Lower lobe of right lung (tissue), 2 donors: ENCODE measurements at regions not wholly inside any gene's neighbourhood (a gene's known extent, or its start where the extent isn't known, plus 50 kb on each side); places are given as distances from the start of the nearest gene placed in this dataset.
A peak's percentile ranks its signal among the peaks of the same experiment; 100 is the strongest.

Source experiments
- ATAC-seq, 2 donors: fragments of 200-7000 bp; cut with Tn5 transposase; one replicate each; pipeline ENCODE4 v1.9.1; 2020 to 2022; ENCODE audit warnings: mild to moderate bottlenecking in 2 of 2, moderate library complexity in 2 of 2
- DNase-seq: peaks from one replicate; pipeline ENCODE4 v3.0.0-alpha.2; 2020
- H3K27ac ChIP-seq: fragments of 200-600 bp; one replicate; pipeline ENCODE4 v1.8.0; 2022
- H3K27me3 ChIP-seq: fragments of 200-600 bp; one replicate; pipeline ENCODE4 v1.8.0; 2022; ENCODE audit warnings: low read depth
- H3K36me3 ChIP-seq: fragments of 200-600 bp; one replicate; pipeline ENCODE4 v1.8.0; 2022; ENCODE audit warnings: mild to moderate bottlenecking
- H3K4me1 ChIP-seq: fragments of 200-600 bp; one replicate; pipeline ENCODE4 v1.8.0; 2022
- H3K4me3 ChIP-seq: fragments of 200-600 bp; one replicate; pipeline ENCODE4 v1.8.0; 2022; ENCODE audit warnings: mild to moderate bottlenecking
- H3K9me3 ChIP-seq: fragments of 200-600 bp; one replicate; pipeline ENCODE4 v1.8.0; 2022
- intact Hi-C: fragments of 100-400 bp; cut with DNase I; formaldehyde crosslinking; loops from one replicate; pipeline ENCODE4 v1.11.0; 2022
- TF ChIP-seq, protein P1 (sequence below): fragments of 200-600 bp; IDR thresholded peaks from one replicate; pipeline ENCODE4 v1.8.0; 2022; ENCODE audit warnings: antibody characterized with exemption, mild to moderate bottlenecking
- donor health status: DM: no; HTN: yes; CAD: no; lungs with severe emphysema.

DNA sequence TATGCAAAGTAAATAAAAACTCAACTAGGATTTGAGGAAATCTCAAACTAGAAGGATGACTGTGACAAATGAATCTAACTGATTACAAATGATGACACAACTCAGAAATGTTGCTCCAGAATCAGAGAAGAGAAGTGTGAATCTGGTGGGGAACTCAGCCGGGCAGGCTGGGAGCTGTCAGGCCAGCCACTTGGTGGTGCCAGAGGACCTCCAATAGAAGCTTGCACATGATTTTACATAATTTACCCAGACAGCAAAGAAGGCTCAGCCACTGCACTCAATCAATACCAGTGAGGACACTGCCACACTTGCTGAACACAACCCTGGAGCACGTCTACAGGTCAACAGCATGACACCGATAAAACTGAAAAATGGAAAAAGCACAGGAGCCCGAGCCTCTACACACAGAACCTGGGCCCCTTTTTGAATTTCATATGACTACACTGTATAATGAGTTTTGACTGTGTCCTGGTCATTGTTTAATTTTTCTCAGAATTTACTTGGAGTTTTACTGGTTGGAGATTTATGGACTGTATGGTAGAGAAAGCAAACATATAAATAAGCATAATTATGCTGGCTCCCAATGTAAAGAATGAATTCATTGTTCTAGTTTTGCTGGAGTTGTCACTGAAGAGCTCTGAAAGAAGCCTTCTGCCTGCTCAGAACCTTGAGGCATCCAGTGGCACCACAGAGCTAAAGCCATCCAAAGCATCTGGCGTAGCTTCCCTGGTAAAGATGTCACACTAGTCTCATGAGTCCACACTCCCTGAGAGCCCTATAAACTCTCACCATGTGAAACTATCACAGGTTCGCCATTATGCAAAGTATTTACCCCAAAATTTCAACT, 296.5 kb downstream of the THBS2 start:
- peak; percentile 83 to 84 for ATAC-seq
- H3K4me1 ChIP-seq = no peaks in the 10 kb centered on the region
- TF ChIP-seq, protein P1, sequence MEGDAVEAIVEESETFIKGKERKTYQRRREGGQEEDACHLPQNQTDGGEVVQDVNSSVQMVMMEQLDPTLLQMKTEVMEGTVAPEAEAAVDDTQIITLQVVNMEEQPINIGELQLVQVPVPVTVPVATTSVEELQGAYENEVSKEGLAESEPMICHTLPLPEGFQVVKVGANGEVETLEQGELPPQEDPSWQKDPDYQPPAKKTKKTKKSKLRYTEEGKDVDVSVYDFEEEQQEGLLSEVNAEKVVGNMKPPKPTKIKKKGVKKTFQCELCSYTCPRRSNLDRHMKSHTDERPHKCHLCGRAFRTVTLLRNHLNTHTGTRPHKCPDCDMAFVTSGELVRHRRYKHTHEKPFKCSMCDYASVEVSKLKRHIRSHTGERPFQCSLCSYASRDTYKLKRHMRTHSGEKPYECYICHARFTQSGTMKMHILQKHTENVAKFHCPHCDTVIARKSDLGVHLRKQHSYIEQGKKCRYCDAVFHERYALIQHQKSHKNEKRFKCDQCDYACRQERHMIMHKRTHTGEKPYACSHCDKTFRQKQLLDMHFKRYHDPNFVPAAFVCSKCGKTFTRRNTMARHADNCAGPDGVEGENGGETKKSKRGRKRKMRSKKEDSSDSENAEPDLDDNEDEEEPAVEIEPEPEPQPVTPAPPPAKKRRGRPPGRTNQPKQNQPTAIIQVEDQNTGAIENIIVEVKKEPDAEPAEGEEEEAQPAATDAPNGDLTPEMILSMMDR = peak; percentile 76
- peaks cover 9% of the 10 kb centered on the region for H3K27me3 ChIP-seq
- DNase-seq = peak; percentile 57
- intact Hi-C loops = no loop called here
- no peaks in the 10 kb centered on the region for H3K36me3 ChIP-seq
- no peak overlapping the region for H3K4me3 ChIP-seq
- H3K27ac ChIP-seq = no peak overlapping the region
- H3K9me3 ChIP-seq = no peaks in the 10 kb centered on the region

DNA sequence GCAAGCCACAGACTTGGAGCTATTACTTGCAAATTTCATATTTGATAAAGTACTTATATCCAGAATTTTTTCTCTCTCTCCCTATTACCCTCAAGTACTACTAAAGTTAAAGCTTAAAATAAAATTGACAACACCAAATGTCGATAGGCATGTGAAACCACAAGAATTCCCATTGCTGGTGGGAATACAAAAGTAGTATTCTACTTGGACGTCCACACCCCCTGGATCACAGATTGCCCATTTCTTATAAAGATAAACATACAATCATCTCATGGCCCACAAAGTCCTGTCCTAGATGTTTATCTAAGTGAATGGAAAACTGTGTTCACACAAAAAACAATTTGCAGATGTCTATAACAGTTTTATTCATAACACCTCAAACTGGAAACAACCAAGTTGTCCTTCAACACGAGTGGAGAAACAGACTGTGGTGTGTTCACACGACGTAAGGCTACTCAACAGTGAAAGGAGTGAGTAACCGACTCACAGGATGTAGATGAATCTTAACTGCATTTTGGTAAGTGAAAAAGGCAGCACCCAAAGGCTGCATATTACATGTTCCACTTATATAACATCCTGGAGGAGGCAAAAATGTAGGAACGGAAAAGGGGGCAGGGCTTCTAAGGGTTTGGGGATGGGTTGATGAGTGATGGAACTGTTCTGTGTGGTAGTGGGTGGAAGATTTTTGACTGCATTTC, 297.4 kb downstream of the THBS2 start:
- Histone ChIP-seq H3K36me3 (no peaks in the 10 kb centered on the region), H3K4me3 (no peak overlapping the region)

DNA sequence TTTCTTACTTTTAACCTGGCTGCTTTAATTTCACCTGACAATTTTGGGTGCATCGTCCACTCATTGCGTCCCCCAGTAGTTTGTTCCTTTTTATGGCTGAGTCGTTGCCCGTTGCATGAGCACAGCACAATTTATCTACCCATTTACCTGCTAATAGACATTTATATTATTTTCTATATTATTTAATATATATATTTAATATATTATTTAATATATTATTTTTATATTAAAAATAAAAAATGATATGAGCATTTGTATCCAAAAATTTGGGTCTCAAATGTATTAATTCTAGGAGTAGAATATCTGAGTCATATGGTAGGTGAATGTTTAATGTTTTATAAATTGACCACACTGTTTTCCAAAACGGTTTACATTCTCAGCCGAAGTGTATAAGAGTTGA, 300.2 kb downstream of the THBS2 start:
- Histone ChIP-seq H3K4me1 (no peaks in the 10 kb centered on the region), H3K27ac (no peak overlapping the region), H3K36me3 (no peaks in the 10 kb centered on the region), H3K27me3 (peaks cover 9% of the 10 kb centered on the region), H3K4me3 (no peak overlapping the region), H3K9me3 (no peaks in the 10 kb centered on the region)
- DNase-seq = no peak
- no peak for ATAC-seq
- intact Hi-C loops = no loop called here
- TF ChIP-seq, protein P1 = no peak

More for the DNA sequence above, 297.4 kb downstream of the THBS2 start:
- no peak for DNase-seq
- no peak for ATAC-seq
- no peak overlapping the region for H3K27ac ChIP-seq
- peaks cover 9% of the 10 kb centered on the region for H3K27me3 ChIP-seq
- intact Hi-C loops = no loop called here
- TF ChIP-seq, protein P1 = no peak
- no peaks in the 10 kb centered on the region for H3K4me1 ChIP-seq
- H3K9me3 ChIP-seq = no peaks in the 10 kb centered on the region

DNA sequence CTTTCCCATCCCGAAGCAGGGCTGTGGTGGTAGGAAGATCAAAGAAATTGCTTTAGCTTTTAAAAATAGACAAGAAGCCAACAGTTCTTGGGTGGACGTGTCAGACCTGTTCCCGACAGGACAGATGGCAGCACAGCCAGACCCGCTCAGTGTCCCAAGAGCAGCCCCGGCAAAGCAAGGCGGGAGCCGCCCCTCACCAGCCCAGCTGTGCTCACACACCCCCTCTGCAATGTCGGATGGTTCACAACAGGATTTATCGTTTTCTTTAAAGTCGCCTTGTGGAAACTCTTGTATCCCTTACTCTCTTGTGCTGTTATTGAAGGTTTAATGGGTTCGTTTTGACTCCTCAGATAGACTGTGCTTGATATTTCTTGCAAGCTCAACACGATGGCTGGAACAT, 302.4 kb downstream of the THBS2 start:
- H3K27ac ChIP-seq = no peak overlapping the region
- no peak overlapping the region for H3K4me3 ChIP-seq
- no peak for DNase-seq
- ATAC-seq = peak in 1 of 2 donors; percentile 27
- no peaks in the 10 kb centered on the region for H3K36me3 ChIP-seq
- intact Hi-C loops = no loop called here
- TF ChIP-seq, protein P1 = no peak
- no peaks in the 10 kb centered on the region for H3K9me3 ChIP-seq
- no peaks in the 10 kb centered on the region for H3K4me1 ChIP-seq
- H3K27me3 ChIP-seq = peaks cover 9% of the 10 kb centered on the region

DNA sequence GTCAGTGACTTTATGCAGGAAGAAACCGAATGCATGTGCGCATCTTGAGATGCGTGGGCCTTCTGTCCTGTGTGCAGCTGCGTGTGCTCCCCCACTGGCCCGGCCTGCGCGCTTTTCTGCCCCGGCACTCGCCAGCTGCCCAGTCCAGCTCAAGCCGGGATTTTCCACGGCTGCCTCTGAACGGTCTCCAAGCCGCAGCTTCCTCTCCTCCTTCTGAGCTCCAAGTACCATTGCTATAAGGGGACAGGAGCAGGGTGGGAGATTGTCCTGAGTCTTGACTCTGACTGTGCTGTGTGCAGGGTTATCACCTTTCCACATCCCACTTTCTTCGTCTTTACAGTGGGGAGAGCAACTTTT, 302.8 kb downstream of the THBS2 start:
- TF ChIP-seq, protein P1 = no peak
- intact Hi-C loops = no loop called here
- ATAC-seq (peak; percentile 27 to 31), DNase-seq (no peak)
- H3K9me3 ChIP-seq = no peaks in the 10 kb centered on the region
- H3K27me3 ChIP-seq = peaks cover 9% of the 10 kb centered on the region
- H3K27ac ChIP-seq = no peak overlapping the region
- H3K36me3 ChIP-seq = no peaks in the 10 kb centered on the region
- H3K4me1 ChIP-seq = no peaks in the 10 kb centered on the region
- H3K4me3 ChIP-seq = no peak overlapping the region
